HUES64 (cell line): ENCODE measurements at regions not wholly inside any gene's neighbourhood (a gene's known extent, or its start where the extent isn't known, plus 50 kb on each side); places are given as distances from the start of the nearest gene placed in this dataset.

Experiments used
- H3K27ac ChIP-seq: 2 replicates; pipeline ENCODE4 v1.7.0; 2013; ENCODE audit warnings: low read depth, low read length, inconsistent platforms
- H3K27me3 ChIP-seq: 2 replicates; pipeline ENCODE4 v1.6.1; 2013; ENCODE audit warnings: mild to moderate bottlenecking, low read length; ENCODE audit not compliant: insufficient read depth
- H3K36me3 ChIP-seq: 2 replicates; pipeline ENCODE4 v1.6.1; 2013; ENCODE audit warnings: mild to moderate bottlenecking, low read length; ENCODE audit not compliant: insufficient read depth
- H3K4me1 ChIP-seq: 2 replicates; pipeline ENCODE4 v1.6.1; 2013; ENCODE audit warnings: mild to moderate bottlenecking, low read length, moderate library complexity; ENCODE audit not compliant: insufficient read depth
- H3K4me3 ChIP-seq: 2 replicates; pipeline ENCODE4 v1.5.1; 2013; ENCODE audit warnings: mild to moderate bottlenecking, low read length, moderate library complexity
- H3K9ac ChIP-seq: 2 replicates; pipeline ENCODE4 v1.6.1; 2013; ENCODE audit warnings: mild to moderate bottlenecking, low read depth, low read length
- H3K9me3 ChIP-seq: 2 replicates; pipeline ENCODE4 v1.6.1; 2013; ENCODE audit warnings: low read depth, low read length; ENCODE audit not compliant: insufficient read depth
- WGBS: fragments of 150-250, 120-280 bp; methylation state at CpG from one replicate; pipeline ENCODE4 v1.1.7; 2013; ENCODE audit warnings: missing lambda C conversion rate; 5-methylcytosine and 5-hydroxymethylcytosine counted together

DNA sequence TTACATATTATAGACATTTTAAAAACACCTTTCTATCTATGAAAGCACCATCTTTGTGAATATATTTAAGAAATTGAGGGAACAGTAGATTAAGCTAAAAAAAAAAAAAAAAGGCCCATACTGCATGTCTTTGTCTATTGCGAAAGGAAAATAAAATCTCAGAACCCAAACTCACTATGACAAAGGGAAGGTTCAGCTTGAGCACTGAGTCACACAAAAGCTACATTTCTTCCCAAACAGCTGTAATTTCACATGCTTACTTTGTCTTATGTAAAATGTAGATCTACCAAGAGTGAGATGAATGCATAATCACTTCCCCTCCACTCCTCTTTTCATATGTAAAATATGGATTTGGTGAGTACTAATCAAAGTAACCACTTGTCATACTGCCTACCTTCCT is 640.1 kb upstream of the KLF12 start:
- Histone ChIP-seq H3K27me3 (no peaks in the 10 kb centered on the region), H3K9ac (no peak overlapping the region), H3K4me3 (no peak overlapping the region), H3K9me3 (no peaks in the 10 kb centered on the region), H3K4me1 (peaks cover 8% of the 10 kb centered on the region), H3K27ac (no peak overlapping the region), H3K36me3 (no peaks in the 10 kb centered on the region)
- 91% methylated on average over 1 of the region's 1 CpG for WGBS

DNA sequence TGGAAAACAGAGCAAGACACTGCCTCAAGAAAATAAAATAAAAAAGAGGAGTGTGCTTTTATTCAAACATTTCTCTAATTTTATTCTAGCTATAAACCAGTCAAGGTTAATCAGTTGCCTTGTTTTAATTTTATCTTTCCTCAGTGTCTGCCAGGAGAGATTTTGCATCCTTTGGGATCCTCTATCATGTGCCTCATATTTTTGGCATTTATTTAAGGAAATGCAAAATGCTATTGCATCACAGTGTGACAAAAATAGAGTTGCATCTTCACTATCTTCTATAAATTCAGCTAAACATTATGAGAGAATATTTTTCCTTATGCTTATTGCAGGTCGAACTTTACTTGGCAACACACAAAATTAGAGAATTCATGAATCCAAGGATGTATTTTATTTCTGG is 639.0 kb upstream of the KLF12 start:
- H3K4me3 ChIP-seq: no peak overlapping the region

DNA sequence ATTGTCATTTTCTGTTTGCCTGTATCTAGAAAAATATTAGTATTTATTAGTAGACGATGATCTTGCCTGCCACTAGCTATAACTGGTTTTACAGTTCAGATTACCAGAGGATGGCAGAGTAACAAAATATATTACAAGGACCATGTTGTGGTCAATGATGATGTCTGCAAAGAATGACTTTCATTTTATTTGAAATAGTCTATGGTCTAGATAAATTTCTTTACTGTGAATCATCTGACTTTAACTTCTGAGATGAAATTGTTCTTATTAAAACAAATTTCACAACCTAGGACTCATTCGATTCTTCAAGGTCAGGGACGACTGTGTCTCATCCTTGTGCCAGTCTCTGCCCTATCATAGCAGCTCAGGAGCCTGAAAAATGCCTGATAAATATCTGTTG is 637.8 kb upstream of the KLF12 start:
- Histone ChIP-seq H3K9me3 (no peaks in the 10 kb centered on the region), H3K27ac (no peak overlapping the region), H3K4me1 (peaks cover 8% of the 10 kb centered on the region), H3K9ac (no peak overlapping the region), H3K4me3 (no peak overlapping the region), H3K36me3 (no peaks in the 10 kb centered on the region), H3K27me3 (no peaks in the 10 kb centered on the region)
- 94% methylated on average over 3 of the region's 3 CpGs for WGBS

More for the DNA sequence above, 639.0 kb upstream of the KLF12 start:
- H3K27me3 ChIP-seq: no peaks in the 10 kb centered on the region
- WGBS: no CpG with 5 or more reads among the region's 1 CpG
- no peak overlapping the region for H3K9ac ChIP-seq
- no peak overlapping the region for H3K27ac ChIP-seq
- H3K4me1 ChIP-seq: peaks cover 8% of the 10 kb centered on the region
- H3K9me3 ChIP-seq: no peaks in the 10 kb centered on the region
- no peaks in the 10 kb centered on the region for H3K36me3 ChIP-seq

- Histone ChIP-seq H3K9me3 (no peaks in the 10 kb centered on the region), H3K4me3 (no peak overlapping the region), H3K36me3 (no peaks in the 10 kb centered on the region), H3K27me3 (no peaks in the 10 kb centered on the region), H3K4me1 (peaks cover 8% of the 10 kb centered on the region), H3K27ac (no peak overlapping the region), H3K9ac (no peak overlapping the region)
Observed at GRCh38 chr13:74770361-74770760, 636.2 kb upstream of the KLF12 start.

GRCh38 chr13:74769333-74769732 is 635.1 kb upstream of the KLF12 start:
- H3K36me3 ChIP-seq: no peaks in the 10 kb centered on the region
- no peak overlapping the region for H3K9ac ChIP-seq
- no peaks in the 10 kb centered on the region for H3K27me3 ChIP-seq
- H3K4me3 ChIP-seq: no peak overlapping the region
- WGBS: 100% methylated on average over 2 of the region's 2 CpGs
- H3K27ac ChIP-seq: no peak overlapping the region
- H3K9me3 ChIP-seq: no peaks in the 10 kb centered on the region
- peaks cover 6% of the 10 kb centered on the region for H3K4me1 ChIP-seq

DNA sequence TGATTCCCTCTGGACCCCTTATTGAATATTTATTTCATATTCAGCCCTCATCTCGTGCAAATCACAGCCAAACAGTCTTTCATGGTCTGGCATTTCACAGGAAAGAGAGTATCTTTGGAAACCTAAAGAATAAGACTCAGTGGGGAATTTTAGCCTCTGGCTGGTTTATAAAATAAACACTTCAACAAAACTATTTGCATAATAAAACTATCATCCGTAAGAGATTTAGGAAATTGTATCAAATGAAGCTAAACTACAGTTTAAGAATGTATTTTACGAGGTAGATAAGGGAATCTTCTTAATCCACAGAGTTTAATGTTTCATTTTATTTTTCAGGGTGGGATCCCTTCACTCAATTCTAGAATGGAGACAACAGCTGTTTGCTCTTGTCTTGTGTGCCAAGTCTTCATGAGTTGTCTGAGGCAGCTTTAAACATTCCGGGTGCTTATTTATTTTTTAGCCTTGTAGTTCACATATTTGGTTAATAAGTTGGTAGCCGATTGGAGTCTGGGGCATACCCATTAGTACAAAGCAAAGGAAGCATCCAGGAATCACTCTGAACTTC is 634.4 kb upstream of the KLF12 start:
- Histone ChIP-seq H3K36me3 (no peaks in the 10 kb centered on the region), H3K9ac (no peak overlapping the region), H3K27ac (no peak overlapping the region), H3K4me1 (no peaks in the 10 kb centered on the region), H3K4me3 (no peak overlapping the region), H3K9me3 (no peaks in the 10 kb centered on the region), H3K27me3 (no peaks in the 10 kb centered on the region)
- 72% methylated on average over 4 of the region's 5 CpGs for WGBS

- no peak overlapping the region for H3K9ac ChIP-seq
- H3K4me1 ChIP-seq: peaks cover 2% of the 10 kb centered on the region
- H3K36me3 ChIP-seq: no peaks in the 10 kb centered on the region
- H3K27me3 ChIP-seq: no peaks in the 10 kb centered on the region
- no peak overlapping the region for H3K27ac ChIP-seq
- WGBS: no CpG with 5 or more reads among the region's 1 CpG
- H3K9me3 ChIP-seq: no peaks in the 10 kb centered on the region
- H3K4me3 ChIP-seq: no peak overlapping the region
Observed at GRCh38 chr13:74767050-74767449, 632.8 kb upstream of the KLF12 start.

DNA sequence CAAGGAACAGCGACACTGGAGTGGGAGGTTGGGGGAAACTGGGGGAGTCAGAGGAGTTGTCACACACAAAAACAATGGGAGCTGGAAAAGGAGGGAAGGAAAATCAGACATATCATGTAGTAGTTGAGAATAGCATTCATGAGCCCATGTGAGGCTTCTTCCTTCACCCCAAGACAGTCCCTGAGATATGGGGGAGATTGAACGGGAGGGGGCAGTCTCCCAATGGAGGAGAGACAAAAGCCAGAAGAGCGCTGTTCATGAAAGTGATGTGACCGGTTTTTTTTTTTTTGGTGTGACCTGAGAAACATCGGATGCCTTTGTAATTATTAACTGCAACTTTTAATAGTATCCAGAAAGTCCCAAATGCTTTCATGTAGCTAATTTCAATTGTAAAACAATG is 631.8 kb upstream of the KLF12 start:
- peaks cover 4% of the 10 kb centered on the region for H3K4me1 ChIP-seq
- H3K27me3 ChIP-seq: no peaks in the 10 kb centered on the region
- no peaks in the 10 kb centered on the region for H3K9me3 ChIP-seq
- 75% methylated on average over 4 of the region's 5 CpGs for WGBS
- H3K36me3 ChIP-seq: no peaks in the 10 kb centered on the region
- H3K9ac ChIP-seq: no peak overlapping the region
- no peak overlapping the region for H3K27ac ChIP-seq
- no peak overlapping the region for H3K4me3 ChIP-seq

- no peak overlapping the region for H3K9ac ChIP-seq
- no peak overlapping the region for H3K4me3 ChIP-seq
- peaks cover 7% of the 10 kb centered on the region for H3K4me1 ChIP-seq
- WGBS: 90% methylated on average over 2 of the region's 2 CpGs
- H3K36me3 ChIP-seq: no peaks in the 10 kb centered on the region
- no peaks in the 10 kb centered on the region for H3K27me3 ChIP-seq
- H3K27ac ChIP-seq: no peak overlapping the region
- no peaks in the 10 kb centered on the region for H3K9me3 ChIP-seq
Observed at GRCh38 chr13:74761801-74762757, 627.9 kb upstream of the KLF12 start.

GRCh38 chr13:74758188-74758587 is 624.0 kb upstream of the KLF12 start:
- no peaks in the 10 kb centered on the region for H3K27me3 ChIP-seq
- H3K27ac ChIP-seq: no peak overlapping the region
- H3K4me1 ChIP-seq: peaks cover 7% of the 10 kb centered on the region
- H3K4me3 ChIP-seq: no peak overlapping the region
- 35% methylated on average over 1 of the region's 1 CpG for WGBS
- no peaks in the 10 kb centered on the region for H3K9me3 ChIP-seq
- no peak overlapping the region for H3K9ac ChIP-seq
- no peaks in the 10 kb centered on the region for H3K36me3 ChIP-seq

GRCh38 chr13:74755065-74755464 is 620.9 kb upstream of the KLF12 start:
- H3K4me1 ChIP-seq: 0 out of 2 replicates have a peak, but pooled peaks cover 3% of the 10 kb centered on the region
- WGBS: 93% methylated on average over 2 of the region's 2 CpGs

More at GRCh38 chr13:74755065-74755464, 620.9 kb upstream of the KLF12 start:
- Histone ChIP-seq H3K27me3 (no peaks in the 10 kb centered on the region), H3K4me3 (no peak overlapping the region), H3K9me3 (no peaks in the 10 kb centered on the region), H3K36me3 (no peaks in the 10 kb centered on the region), H3K27ac (no peak overlapping the region), H3K9ac (no peak overlapping the region)
